Astrocyte (in vitro differentiated cells and primary cell): ENCODE measurements at regions not wholly inside any gene's neighbourhood (a gene's known extent, or its start where the extent isn't known, plus 50 kb on each side); places are given as distances from the start of the nearest gene placed in this dataset.

ENCODE experiments used
- EZH2 ChIP-seq: IDR thresholded peaks from 2 replicates; pipeline ENCODE4 v1.6.1; 2012; ENCODE audit warnings: mild to moderate bottlenecking, low read length, inconsistent platforms; ENCODE audit not compliant: insufficient read depth
- TF ChIP-seq, protein P1 (sequence below): IDR thresholded peaks from 2 replicates; pipeline ENCODE4 v1.5.1; 2011; ENCODE audit warnings: low read depth, mild to moderate bottlenecking, inconsistent platforms, low read length, moderate library complexity; ENCODE audit not compliant: insufficient read depth

DNA sequence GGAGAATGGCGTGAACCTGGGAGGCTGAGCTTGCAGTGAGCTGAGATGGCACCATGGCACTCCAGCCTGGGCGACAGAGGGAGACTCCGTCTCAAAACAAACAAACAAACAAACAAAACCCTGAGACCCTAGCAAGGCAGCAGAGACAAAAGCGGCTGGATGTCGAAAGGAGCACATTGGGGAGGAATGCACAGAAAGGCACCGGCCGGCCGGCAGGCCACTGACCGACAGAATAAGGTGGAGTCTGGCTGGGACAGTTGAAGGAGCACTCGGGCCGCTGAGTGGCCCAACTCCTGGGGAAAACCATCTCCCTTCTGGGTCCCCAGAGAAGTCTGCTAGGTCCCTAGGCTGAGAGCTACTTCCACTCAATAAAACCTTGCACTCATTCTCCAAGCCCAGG is 256.2 kb downstream of the KIF21A start:
- TF ChIP-seq, protein P1, sequence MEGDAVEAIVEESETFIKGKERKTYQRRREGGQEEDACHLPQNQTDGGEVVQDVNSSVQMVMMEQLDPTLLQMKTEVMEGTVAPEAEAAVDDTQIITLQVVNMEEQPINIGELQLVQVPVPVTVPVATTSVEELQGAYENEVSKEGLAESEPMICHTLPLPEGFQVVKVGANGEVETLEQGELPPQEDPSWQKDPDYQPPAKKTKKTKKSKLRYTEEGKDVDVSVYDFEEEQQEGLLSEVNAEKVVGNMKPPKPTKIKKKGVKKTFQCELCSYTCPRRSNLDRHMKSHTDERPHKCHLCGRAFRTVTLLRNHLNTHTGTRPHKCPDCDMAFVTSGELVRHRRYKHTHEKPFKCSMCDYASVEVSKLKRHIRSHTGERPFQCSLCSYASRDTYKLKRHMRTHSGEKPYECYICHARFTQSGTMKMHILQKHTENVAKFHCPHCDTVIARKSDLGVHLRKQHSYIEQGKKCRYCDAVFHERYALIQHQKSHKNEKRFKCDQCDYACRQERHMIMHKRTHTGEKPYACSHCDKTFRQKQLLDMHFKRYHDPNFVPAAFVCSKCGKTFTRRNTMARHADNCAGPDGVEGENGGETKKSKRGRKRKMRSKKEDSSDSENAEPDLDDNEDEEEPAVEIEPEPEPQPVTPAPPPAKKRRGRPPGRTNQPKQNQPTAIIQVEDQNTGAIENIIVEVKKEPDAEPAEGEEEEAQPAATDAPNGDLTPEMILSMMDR: no peak
- no peak for TF ChIP-seq EZH2
